ENCODE measurements at regions not wholly inside any gene's neighbourhood (a gene's known extent, or its start where the extent isn't known, plus 50 kb on each side); places are given as distances from the start of the nearest gene placed in this dataset. TPM values are rescaled to one million over a fixed set of nuclear protein-coding genes. Genes with fewer than 3 reads are reported as not detected.

DNA sequence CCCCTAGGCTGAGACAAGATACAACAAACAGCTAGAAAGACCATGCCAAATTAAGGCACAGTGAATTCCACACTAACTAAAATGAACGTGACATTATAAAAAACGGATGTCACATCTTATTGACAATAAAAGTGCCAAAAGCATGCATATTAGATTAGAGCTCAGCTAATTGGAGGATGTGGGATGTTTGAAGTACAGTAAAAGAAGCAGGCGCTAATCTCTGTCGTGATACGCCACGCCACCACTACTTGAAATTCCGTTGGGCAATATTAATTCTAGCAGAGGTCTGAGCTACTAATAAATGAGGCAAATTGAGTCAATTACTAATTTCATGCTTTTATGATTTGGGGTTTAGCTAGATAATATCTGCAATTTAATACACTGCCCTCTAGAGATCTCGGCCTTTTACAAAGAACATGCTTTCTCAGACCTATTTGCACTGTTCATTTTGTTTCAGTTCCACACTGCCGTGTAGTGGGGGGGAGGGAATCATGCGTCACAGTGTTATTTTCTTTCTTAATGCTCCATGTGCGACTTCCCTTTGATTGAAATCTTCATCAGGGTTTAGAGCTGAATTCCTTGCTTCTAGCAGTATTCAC lies 52.9 kb upstream of the ROBO2 start:
- Histone ChIP-seq H3K9ac (ENCODE audit: low read length) (no peak overlapping the region), H3K14ac (ENCODE audit: low read length in 2 of 2) (no peak overlapping the region), H2BK12ac (ENCODE audit: low read length in 2 of 2) (no peak overlapping the region), H3K27me3 (ENCODE audit: control insufficient read depth in 1 of 2, insufficient read depth in 1 of 2, low read length in 2 of 2) (no peaks in the 10 kb centered on the region), H3K36me3 (ENCODE audit: control insufficient read depth in 1 of 2, insufficient read depth in 2 of 2, low read depth in 1 of 2, low read length in 2 of 2) (no peaks in the 10 kb centered on the region), H3K23ac (ENCODE audit: low read length in 2 of 2) (no peak overlapping the region), H4K8ac (ENCODE audit: low read length) (no peak overlapping the region), H3K27ac (ENCODE audit: low read length, poor library complexity, severe bottlenecking) (no peak overlapping the region), H2AFZ (ENCODE audit: low read depth, low read length) (no peak overlapping the region), H3K9me3 (ENCODE audit: control insufficient read depth, low read length) (no peaks in the 10 kb centered on the region), H3K4ac (ENCODE audit: low read depth in 1 of 2, low read length in 2 of 2) (no peak overlapping the region), H3K4me3 (ENCODE audit: insufficient read depth in 1 of 2, low read depth in 1 of 2, low read length in 2 of 2) (no peak overlapping the region), H4K91ac (ENCODE audit: low read length) (no peak overlapping the region), H2AK5ac (ENCODE audit: low read length, severe bottlenecking) (no peak overlapping the region), H2BK5ac (ENCODE audit: low read depth, low read length, poor library complexity, severe bottlenecking) (no peak overlapping the region), H3K79me1 (replicated peaks; ENCODE audit: low read length, poor library complexity, severe bottlenecking) (no peaks in the 10 kb centered on the region), H3K18ac (ENCODE audit: low read depth in 1 of 2, low read length in 2 of 2) (no peak overlapping the region), H2BK15ac (ENCODE audit: low read depth, poor library complexity, severe bottlenecking) (no peak overlapping the region), H3K4me2 (ENCODE audit: low read length, poor library complexity, severe bottlenecking) (no peak overlapping the region), H3K4me1 (ENCODE audit: control insufficient read depth, insufficient read depth, low read depth, low read length) (no peaks in the 10 kb centered on the region), H2BK120ac (ENCODE audit: low read depth, low read length) (no peak overlapping the region)
- 94% methylated on average over 10 of the region's 11 CpGs for WGBS
- no peak for DNase-seq

Small RNAs in the stretch of these regions (small RNA-seq; reads per million reads assigned to genes)
- gene RF00019 (ENCODE audit: low read depth), result not detected

Data from mesenchymal stem cell (in vitro differentiated cells and primary cell).